ENCODE measurements at regions not wholly inside any gene's neighbourhood (a gene's known extent, or its start where the extent isn't known, plus 50 kb on each side); places are given as distances from the start of the nearest gene placed in this dataset.

- DNase-seq = no peak
These were observed 393.5 kb downstream of the BRINP1 start for GRCh38 chr9:118975736-118976135.

DNA sequence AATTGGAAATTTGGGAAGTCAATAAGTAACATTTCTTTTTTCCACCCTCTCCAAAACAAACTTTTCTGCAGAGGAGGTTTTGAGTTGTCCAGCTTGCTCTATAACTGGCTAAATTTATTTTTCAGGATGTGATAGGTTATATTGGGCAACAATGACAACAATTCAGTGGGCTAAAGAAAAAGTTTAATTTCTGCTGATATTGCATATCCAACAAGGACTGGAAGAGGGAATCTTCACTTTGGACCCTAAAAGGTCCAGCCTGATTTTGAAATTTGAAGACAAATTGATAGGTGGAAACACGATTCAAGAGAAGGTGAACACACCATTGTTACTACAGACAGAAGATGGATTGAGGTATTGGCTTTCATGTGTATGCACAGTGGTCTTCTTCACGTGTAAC is 393.1 kb downstream of the BRINP1 start:
- DNase-seq = no peak

- DNase-seq = no peak
These were observed 384.6 kb downstream of the BRINP1 start for GRCh38 chr9:118984607-118985006.

- DNase-seq = no peak
These were observed 383.4 kb downstream of the BRINP1 start for GRCh38 chr9:118985851-118986250.

GRCh38 chr9:118987167-118987566 is 382.1 kb downstream of the BRINP1 start:
- no peak for DNase-seq

DNA sequence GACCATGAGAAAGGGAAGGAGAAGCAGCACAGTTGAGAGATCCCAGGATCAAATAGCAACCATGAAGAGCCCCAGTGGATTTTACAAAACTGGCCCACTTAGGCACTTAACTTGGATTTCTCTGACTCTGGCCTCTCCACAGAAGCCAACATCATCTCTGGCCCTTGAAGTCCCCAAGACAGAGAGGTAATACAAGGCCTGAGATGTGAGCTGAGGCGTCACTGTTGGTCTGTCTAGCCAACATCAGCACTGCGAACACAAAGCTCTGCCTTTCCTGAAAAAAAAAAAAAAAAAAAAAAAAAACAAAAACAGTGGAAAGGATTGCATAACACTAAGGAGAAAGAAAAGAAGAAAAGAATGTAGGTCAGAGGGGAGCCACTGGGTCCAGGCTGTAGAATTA is 378.3 kb downstream of the BRINP1 start:
- DNase-seq = no peak

DNA sequence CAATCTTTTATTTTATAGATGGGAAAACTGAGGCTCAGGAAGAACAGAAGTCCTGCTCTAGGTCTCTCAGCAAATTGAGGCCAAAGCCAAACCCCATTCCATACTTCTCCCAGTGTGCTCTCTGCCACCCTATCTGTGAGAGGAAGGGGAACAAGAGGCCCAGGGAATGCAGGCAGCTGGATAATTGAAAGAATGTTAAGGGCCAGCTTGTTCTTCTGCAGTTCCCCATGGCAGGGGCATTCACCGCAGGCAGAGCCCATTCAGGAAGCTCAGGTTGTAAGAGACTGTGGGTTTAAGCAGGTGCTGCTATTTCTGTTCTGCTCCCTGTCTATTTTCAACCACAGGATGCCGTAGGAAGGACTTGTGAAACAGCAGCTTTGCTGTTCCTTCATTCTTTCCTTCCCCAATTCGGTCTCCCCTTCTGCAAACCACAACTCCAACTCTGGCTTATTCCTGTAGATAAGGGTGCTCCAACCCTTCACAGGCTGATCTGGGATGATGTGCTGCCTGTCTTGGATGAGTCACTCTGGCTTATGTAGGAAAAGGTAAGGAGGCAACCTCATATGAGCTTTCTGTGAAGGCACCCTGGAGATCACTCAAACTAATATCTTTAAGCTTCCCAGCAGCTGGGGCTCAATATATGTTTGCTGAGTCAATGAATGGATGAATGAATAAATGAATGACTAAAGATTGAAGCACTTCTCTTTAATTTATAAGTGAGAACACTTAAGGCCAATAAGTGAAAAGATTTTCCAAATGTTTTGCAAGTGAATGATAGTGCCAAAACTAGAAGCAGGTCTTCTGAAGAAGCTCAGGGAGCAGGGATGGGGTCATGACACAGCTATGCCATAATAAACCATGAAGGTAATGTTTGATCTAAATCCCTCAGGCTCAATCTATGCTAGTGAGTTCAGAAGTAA is 377.6 kb downstream of the BRINP1 start:
- no peak for DNase-seq

DNA sequence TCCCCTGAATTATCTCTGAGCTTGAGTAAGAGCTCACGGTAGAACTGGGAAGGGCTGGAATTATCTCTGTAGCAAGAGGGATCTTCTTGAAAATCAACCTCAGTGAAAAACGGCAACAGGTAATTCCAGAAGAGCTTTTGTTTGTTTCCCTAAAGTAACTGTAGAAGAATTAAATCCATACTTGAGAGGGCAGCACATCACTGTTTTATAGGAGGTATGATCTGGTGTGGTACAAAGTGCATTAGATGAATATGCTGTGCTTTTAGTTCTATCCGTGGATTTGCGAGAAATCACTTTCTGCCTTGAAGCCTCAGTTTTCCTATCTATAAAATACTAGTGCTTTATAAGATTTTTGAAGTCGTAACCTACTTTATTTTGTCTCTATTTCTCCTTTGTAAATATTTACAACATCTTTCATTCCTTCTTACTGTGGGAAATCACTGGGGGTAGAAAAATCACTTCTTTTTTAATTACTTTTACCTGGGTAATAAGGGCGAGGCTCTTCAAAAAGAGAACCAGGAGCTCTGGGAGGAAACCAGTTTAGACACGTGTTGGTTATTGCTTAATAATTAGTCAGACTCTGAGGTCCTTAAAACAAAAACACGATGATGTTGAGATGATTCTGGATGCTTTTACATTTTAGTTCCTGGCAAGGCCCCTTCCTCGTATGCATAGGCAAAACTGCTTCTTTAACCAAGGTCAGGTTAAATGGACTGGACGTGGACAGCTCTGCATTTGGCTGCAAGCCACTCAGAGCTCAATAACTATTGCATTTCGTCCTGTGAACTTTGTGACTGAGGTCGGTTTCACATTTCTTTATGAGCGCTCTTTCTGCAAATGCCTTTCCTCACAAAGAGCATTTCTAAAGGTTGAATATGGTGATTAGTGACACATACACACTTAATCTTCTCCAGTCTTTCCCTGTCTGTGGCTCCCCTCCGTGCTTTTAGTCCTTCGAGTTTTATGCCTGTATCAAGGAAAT is 376.1 kb downstream of the BRINP1 start:
- DNase-seq = no peak

DNA sequence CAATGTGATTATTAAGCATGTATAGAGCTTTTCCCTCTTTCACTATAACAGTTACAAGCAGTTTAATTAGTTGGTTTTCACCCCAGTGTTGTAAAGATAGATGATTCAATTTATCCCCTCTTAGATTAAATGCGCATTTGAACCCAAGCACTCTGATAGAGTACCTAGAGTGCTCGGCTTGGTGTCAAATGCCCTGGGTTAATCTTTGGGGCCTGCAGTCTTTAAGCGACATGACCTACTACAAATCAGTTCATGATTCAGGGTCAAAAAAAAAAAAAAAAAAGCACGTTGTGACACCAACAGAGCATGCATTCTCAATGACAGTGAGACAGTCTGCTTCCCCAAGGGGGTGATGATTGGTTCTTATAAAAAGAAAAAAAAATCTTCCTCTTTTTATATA is 375.3 kb downstream of the BRINP1 start:
- DNase-seq = no peak

GRCh38 chr9:119002491-119002890 is 366.7 kb downstream of the BRINP1 start:
- DNase-seq = no peak

GRCh38 chr9:119003201-119003611 is 366.0 kb downstream of the BRINP1 start:
- peak; percentile 91 for DNase-seq

DNA sequence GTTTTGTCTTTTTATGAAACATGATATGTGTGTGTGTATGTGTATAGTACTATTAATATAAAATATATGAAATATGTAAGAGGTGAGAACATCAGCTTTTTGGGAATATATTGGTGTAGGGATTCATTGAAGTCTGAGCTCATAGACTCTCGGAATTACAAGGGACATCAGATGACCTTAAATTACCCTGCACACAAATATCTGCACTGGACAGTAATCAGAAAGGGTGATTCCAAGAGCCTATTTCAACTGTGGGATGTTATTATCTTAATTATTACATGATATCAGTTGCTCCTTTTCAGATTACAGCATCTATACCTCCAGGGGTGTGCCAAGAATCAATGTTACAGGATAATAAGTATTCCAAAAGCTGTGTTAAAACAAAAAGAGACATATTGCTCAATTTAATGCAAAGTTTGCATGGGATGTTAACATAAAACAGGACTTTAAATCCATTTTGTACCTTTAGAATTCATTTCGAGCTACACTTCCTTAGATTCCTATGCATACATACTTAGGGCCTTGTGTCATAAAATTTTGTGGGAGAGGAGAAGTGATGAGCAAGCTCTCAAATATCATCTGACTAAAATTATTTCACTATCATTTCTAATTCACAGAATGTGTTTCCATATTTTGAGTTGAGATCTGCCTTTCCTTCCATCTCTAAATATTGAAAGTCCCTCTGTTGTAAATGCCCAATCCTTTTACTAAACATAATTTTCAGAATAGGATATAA is 365.2 kb downstream of the BRINP1 start:
- peak; percentile 90 for DNase-seq

DNA sequence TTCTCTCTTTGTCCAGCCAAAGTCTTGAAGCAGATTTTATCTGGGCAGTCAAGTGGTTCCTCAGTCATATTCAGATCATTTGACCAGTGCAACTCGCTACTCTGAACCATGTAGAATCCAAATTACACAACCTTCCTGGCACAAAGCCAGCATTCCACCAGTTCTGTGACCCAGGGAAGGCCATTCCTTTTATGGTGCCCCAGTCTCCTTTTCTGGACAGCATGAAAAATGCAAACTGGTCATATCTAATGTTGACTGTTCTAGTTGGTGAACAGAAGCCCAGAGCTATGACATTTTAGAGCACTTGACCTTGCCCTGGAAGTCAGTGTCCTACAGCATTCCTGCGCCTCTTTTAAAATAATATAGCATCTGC is 364.6 kb downstream of the BRINP1 start:
- DNase-seq = peak; percentile 93

DNA sequence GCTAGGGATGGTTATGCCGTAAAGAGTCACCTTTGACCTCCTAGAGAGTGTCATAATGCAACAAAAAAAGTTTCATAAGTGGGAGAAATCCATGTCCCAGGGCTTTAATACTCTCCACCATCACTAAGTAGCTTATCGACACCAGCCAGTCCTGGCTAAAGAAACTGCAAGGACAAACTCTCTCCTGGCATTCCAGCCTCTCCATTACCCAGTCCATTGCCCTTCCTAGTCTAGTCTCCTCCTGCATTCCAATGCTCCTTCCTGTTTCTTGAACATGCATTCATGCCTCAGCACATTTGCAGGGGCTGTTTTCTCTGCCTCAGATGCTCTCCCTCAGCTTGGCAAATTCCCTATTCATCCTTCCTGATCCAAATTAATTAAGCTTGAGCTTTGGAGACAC is 364.1 kb downstream of the BRINP1 start:
- DNase-seq = peak; percentile 75

GRCh38 chr9:119009249-119009648 is 360.0 kb downstream of the BRINP1 start:
- DNase-seq = peak; percentile 18

DNA sequence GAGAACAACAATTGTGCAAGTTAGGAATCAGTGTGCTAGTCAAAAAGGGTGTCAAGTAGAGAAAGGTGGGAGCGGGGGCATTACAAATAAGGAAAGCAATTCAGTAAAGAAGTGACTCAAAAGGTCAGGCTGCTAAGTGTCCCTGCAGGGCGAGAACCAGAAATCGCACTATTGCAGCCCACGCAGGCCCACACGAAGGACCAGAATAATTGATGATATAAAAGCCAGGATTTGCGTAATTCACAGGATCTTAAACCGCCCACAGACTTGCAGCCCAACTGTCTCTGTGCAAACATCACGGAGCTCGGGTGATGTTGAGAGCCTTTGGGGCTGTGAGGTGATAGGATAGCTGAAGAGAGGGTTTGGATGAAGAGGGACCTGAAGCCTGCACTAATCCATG is 349.0 kb downstream of the BRINP1 start:
- no peak for DNase-seq

- no peak for DNase-seq
These were observed 348.4 kb downstream of the BRINP1 start for GRCh38 chr9:119020730-119021333.

GRCh38 chr9:119026120-119026519 is 343.1 kb downstream of the BRINP1 start:
- no peak for DNase-seq

- DNase-seq = no peak
These were observed 341.1 kb downstream of the BRINP1 start for GRCh38 chr9:119027901-119028699.

DNA sequence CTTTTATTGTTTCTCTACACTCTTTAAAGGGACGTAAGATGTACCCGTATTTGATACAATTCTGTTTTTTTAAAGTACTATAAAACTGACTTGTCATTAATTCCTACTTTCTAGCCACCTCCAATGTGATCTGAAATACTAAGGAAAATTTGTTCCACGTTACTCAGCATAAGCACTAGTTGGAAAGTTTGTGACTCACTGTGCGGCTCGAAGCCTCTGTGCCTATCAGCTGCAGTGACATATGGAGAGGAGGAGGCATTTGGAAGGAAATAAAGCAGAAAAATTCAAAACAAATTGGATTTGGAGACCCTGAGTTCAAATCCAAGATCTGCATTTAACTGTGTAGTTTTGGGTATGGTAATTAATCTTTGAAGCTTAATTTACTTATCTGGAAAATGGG is 339.3 kb downstream of the BRINP1 start:
- DNase-seq = no peak

DNA sequence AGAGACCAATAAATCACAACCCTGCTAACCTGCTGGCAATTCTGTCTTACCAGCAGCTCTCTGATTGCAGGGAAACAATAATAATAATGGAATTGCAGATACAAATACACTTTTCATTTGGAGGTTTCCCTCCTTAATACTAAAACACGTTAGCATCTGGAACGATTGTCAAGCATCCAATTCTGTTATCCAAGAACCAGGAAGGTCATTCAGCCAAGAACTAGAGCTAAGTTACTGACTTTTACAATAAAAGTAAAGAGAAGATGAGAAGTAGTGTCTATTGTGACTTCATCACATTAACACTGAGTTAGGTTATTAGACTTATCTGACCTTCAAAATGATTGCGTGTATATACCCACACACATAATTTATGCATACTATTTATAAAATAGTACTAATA is 335.6 kb downstream of the BRINP1 start:
- no peak for DNase-seq
